ENCODE measurements at regions not wholly inside any gene's neighbourhood (a gene's known extent, or its start where the extent isn't known, plus 50 kb on each side); places are given as distances from the start of the nearest gene placed in this dataset.

DNA sequence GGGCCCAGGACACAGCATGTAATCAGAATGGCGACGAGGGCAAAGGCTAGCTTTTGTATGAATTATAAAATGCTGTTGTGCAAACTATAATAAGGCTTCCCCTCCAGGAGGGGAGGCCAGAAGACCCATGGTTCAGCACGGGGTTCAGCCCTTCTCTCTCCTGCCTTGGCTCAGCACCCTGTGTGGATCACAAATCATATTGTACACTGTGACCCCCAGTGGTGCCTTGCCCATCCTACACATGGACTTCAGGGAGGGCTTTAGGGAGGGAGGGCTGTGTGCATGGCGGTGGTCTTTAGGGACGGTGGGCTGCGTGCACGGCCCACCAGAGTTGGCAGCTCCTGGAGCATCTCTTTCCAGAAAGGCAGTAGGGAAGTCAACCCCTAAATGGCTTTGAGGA is 120.8 kb upstream of the TNR start:
- H3K9me3 ChIP-seq (ENCODE audit: control insufficient read depth, insufficient read depth, low read length) = no peaks in the 10 kb centered on the region
- DNase-seq (ENCODE audit: low read depth, low spot score) = no peak
- ChIA-PET POLR2A (interaction anchor here (0.6 kb wide), 1 partner anchor 872 kb away, joined by 4 read pairs; no protein-coding TSS in a partner anchor), CTCF (interaction anchor here (2.6 kb wide), 1 partner anchor 24 kb away, joined by 10 read pairs; no protein-coding TSS in a partner anchor)
- no peak for TF ChIP-seq CTCF (IDR thresholded peaks at IDR 0.05; ENCODE audit: low read depth, low read length)
- peaks cover 2% of the 10 kb centered on the region for H3K27me3 ChIP-seq (ENCODE audit: control insufficient read depth, insufficient read depth, low read length)
- no peak overlapping the region for H3K4me3 ChIP-seq (ENCODE audit: low read depth, low read length)
- H3K27ac ChIP-seq (ENCODE audit: low read depth, low read length) = no peak overlapping the region

- DNase-seq (ENCODE audit: low read depth, low spot score) = no peak
- CTCF ChIA-PET = interaction anchor here (2.6 kb wide), 1 partner anchor 25 kb away, joined by 10 read pairs; no protein-coding TSS in a partner anchor
- Histone ChIP-seq H3K27me3 (ENCODE audit: control insufficient read depth, insufficient read depth, low read length) (peaks cover under 1% of the 10 kb centered on the region), H3K9me3 (ENCODE audit: control insufficient read depth, insufficient read depth, low read length) (no peaks in the 10 kb centered on the region), H3K4me3 (ENCODE audit: low read depth, low read length) (no peak overlapping the region), H3K27ac (ENCODE audit: low read depth, low read length) (no peak overlapping the region)
- no peak for TF ChIP-seq CTCF (IDR thresholded peaks at IDR 0.05; ENCODE audit: low read depth, low read length)
- POLR2A ChIA-PET = no interaction called here
Measured at GRCh38 chr1:175863299-175864050, 120.1 kb upstream of the TNR start.

GRCh38 chr1:175862408-175862807 is 119.0 kb upstream of the TNR start:
- no peak for DNase-seq (ENCODE audit: low read depth, low spot score)
- no peak overlapping the region for H3K4me3 ChIP-seq (ENCODE audit: low read depth, low read length)
- peaks cover 3% of the 10 kb centered on the region for H3K27me3 ChIP-seq (ENCODE audit: control insufficient read depth, insufficient read depth, low read length)
- ChIA-PET POLR2A (no interaction called here), CTCF (no interaction called here)
- H3K9me3 ChIP-seq (ENCODE audit: control insufficient read depth, insufficient read depth, low read length) = no peaks in the 10 kb centered on the region
- H3K27ac ChIP-seq (ENCODE audit: low read depth, low read length) = no peak overlapping the region
- no peak for TF ChIP-seq CTCF (IDR thresholded peaks at IDR 0.05; ENCODE audit: low read depth, low read length)

DNA sequence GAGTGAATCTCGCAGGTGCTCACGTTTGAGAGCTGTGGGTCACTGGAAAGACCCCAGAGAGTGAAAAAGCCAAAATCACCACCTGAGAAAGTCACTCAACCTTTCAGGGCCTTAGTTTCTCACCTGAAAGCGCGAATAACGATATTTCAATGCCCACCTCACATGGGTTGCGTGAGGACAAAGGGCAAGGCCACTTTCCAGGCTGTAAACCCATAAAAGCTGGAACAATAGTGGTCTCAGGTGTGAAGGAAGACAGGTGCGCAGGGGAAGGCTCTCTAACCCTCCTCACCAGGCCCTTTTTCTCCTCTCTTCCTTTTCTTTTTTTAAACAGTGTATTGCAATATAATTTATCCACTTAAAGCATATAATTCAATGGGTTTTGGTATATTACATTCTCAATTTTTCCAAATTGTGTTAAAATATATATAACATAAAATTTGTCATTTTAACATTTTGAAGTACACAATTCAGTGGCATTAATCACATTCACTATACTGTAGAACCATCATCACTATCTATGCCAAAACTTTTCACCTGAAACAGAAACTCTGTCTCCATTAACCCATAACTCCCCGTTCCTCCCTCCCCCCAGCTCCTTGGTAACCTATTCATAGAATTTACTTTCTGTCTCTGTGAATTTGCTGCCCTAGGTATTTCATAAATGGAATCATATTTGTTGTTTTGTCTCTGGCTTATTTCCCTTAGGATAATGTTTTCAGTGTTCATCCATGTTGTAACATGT is 118.4 kb upstream of the TNR start:
- peaks cover 5% of the 10 kb centered on the region for H3K27me3 ChIP-seq (ENCODE audit: control insufficient read depth, insufficient read depth, low read length)
- DNase-seq (ENCODE audit: low read depth, low spot score) = no peak
- no peaks in the 10 kb centered on the region for H3K9me3 ChIP-seq (ENCODE audit: control insufficient read depth, insufficient read depth, low read length)
- no peak overlapping the region for H3K4me3 ChIP-seq (ENCODE audit: low read depth, low read length)
- ChIA-PET POLR2A (no interaction called here), CTCF (no interaction called here)
- H3K27ac ChIP-seq (ENCODE audit: low read depth, low read length) = no peak overlapping the region
- TF ChIP-seq CTCF (IDR thresholded peaks at IDR 0.05; ENCODE audit: low read depth, low read length) = no peak

DNA sequence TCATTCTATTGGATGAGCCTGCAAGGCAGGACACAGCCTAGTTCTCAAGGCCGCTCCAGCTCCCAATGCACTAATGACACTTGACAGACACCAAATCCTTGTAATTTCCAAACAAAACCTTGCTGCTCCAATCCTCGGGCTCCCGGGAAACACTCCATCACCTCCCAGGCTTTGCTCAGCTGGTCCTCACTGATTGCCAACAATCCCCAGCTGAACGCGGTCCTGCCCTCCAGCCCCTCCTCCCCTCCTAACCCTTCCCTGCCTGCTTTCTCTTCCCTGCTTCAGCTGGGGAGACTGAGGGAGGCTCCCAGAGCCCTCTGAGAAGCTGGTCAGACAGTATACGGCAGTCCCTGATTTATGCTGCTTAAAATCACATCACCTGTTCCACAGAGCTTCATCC is 114.4 kb upstream of the TNR start:
- POLR2A ChIA-PET = no interaction called here
- H3K9me3 ChIP-seq (ENCODE audit: control insufficient read depth, insufficient read depth, low read length) = no peaks in the 10 kb centered on the region
- no peak overlapping the region for H3K4me3 ChIP-seq (ENCODE audit: low read depth, low read length)
- H3K27me3 ChIP-seq (ENCODE audit: control insufficient read depth, insufficient read depth, low read length) = peaks cover 5% of the 10 kb centered on the region
- CTCF ChIA-PET = no interaction called here
- TF ChIP-seq CTCF (IDR thresholded peaks at IDR 0.05; ENCODE audit: low read depth, low read length) = no peak
- H3K27ac ChIP-seq (ENCODE audit: low read depth, low read length) = no peak overlapping the region
- DNase-seq (ENCODE audit: low read depth, low spot score) = no peak

Measured in AG04450 (cell line).